Stimulated activated memory B cell treated with anti-CD40 and anti-IgM and Interleukin-4, amounts not matched to agents 10 μg/mL and 1 μg/mL and 100 μg/mL, for 72 hours (primary cell): ENCODE measurements at regions not wholly inside any gene's neighbourhood (a gene's known extent, or its start where the extent isn't known, plus 50 kb on each side); places are given as distances from the start of the nearest gene placed in this dataset.

Source experiments
- ATAC-seq: fragments of 150-1000 bp; cut with Tn5 transposase; 2 replicates; pipeline ENCODE4 v1.10.0; 2021
- H3K27ac Mint-ChIP-seq: one replicate; pipeline ENCODE4 v1.8.0; 2022; ENCODE audit warnings: mild to moderate bottlenecking, mixed read lengths
- H3K27me3 Mint-ChIP-seq: one replicate; pipeline ENCODE4 v1.8.0; 2022; ENCODE audit warnings: mixed read lengths
- H3K36me3 Mint-ChIP-seq: one replicate; pipeline ENCODE4 v1.8.0; 2022; ENCODE audit warnings: mixed read lengths
- H3K4me1 Mint-ChIP-seq: one replicate; pipeline ENCODE4 v1.8.0; 2022; ENCODE audit warnings: mixed read lengths
- H3K4me3 Mint-ChIP-seq: one replicate; pipeline ENCODE4 v1.8.0; 2022; ENCODE audit warnings: mild to moderate bottlenecking, moderate library complexity, mixed read lengths
- H3K9me3 Mint-ChIP-seq: one replicate; pipeline ENCODE4 v1.8.0; 2022; ENCODE audit warnings: mixed read lengths

DNA sequence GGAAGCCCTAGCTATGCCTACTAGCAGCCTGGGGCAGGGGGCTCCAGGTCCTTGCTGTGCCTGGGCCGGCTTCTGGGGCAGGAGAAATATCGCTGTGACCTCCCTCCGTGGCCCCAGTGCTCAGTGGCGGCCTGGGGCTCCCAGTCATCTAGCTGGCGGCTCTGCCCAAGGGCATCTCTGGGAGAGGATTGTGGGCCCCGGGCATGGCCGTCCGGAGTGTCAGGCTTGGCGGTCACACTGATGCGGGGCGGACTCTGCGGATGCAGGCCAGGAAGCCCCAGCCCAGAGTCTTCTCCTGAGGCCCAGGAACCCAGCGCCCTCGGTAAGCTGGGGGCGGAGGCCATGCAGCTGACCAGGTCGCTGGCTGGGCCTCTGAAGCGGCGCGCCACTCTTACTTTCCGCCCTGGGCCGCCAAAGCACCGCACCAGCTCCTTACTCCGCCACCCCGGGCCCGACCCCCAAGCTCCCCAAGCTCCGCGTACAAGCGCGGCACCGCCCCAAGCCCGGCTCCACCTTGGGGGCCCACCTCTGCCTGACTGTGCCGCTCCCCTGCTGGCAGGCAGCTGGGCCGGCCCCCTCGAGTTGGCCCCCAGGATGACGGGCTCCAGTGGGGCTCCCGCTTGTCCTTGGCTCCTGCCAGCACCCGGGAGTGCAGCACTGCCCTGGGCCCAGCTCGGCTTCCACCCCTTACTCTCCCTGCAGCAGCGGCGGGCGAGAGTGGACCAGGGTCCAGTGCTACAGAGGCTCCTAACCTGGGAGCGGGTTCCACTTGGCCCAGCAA, 720.0 kb downstream of the PCDH18 start:
- H3K9me3 Mint-ChIP-seq: peaks cover 3% of the 10 kb centered on the region
- H3K27ac Mint-ChIP-seq: no peak overlapping the region
- no peak overlapping the region for H3K4me3 Mint-ChIP-seq
- no peaks in the 10 kb centered on the region for H3K36me3 Mint-ChIP-seq
- no peaks in the 10 kb centered on the region for H3K27me3 Mint-ChIP-seq
- peak; percentile 17 for ATAC-seq
- H3K4me1 Mint-ChIP-seq: no peaks in the 10 kb centered on the region

GRCh38 chr4:136811496-136812077, 720.7 kb downstream of the PCDH18 start:
- no peaks in the 10 kb centered on the region for H3K36me3 Mint-ChIP-seq
- H3K27ac Mint-ChIP-seq: no peak overlapping the region
- peak; percentile 44 for ATAC-seq
- H3K4me3 Mint-ChIP-seq: no peak overlapping the region
- H3K27me3 Mint-ChIP-seq: no peaks in the 10 kb centered on the region
- H3K4me1 Mint-ChIP-seq: no peaks in the 10 kb centered on the region
- peaks cover 3% of the 10 kb centered on the region for H3K9me3 Mint-ChIP-seq

GRCh38 chr4:136810626-136811025, 721.7 kb downstream of the PCDH18 start:
- ATAC-seq: no peak
- Mint-ChIP-seq H3K36me3 (no peaks in the 10 kb centered on the region), H3K4me3 (no peak overlapping the region), H3K4me1 (no peaks in the 10 kb centered on the region), H3K9me3 (peaks cover 6% of the 10 kb centered on the region), H3K27ac (no peak overlapping the region), H3K27me3 (no peaks in the 10 kb centered on the region)

- H3K27ac Mint-ChIP-seq: no peak overlapping the region
- H3K4me3 Mint-ChIP-seq: no peak overlapping the region
- no peaks in the 10 kb centered on the region for H3K27me3 Mint-ChIP-seq
- H3K9me3 Mint-ChIP-seq: peaks cover 6% of the 10 kb centered on the region
- no peaks in the 10 kb centered on the region for H3K4me1 Mint-ChIP-seq
- no peak for ATAC-seq
- H3K36me3 Mint-ChIP-seq: no peaks in the 10 kb centered on the region
These were observed 725.5 kb downstream of the PCDH18 start for GRCh38 chr4:136806844-136807243.

DNA sequence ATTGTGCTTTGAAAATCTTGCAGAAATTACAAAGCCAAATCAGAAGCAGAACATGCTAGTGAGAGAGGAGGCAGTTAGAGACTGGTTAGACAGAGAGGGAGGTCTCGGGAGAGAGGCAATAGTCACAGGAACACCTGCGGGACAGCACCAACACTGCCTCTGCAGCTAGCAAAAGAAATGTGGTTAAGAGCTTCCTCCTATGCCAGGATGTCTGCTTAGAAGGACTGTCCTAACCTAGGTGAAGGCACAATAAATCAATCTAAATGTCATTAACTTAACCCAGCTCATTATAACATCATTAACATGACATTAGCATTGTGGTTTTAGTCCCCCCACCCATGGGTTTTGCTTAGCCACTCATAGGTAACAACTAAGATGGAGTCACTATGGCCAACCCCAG, 726.7 kb downstream of the PCDH18 start:
- Mint-ChIP-seq H3K36me3 (no peaks in the 10 kb centered on the region), H3K9me3 (peaks cover 6% of the 10 kb centered on the region), H3K4me3 (no peak overlapping the region), H3K4me1 (no peaks in the 10 kb centered on the region), H3K27me3 (no peaks in the 10 kb centered on the region), H3K27ac (no peak overlapping the region)
- no peak for ATAC-seq

GRCh38 chr4:136803433-136803832, 728.9 kb downstream of the PCDH18 start:
- no peaks in the 10 kb centered on the region for H3K27me3 Mint-ChIP-seq
- H3K4me3 Mint-ChIP-seq: no peak overlapping the region
- H3K27ac Mint-ChIP-seq: no peak overlapping the region
- no peaks in the 10 kb centered on the region for H3K4me1 Mint-ChIP-seq
- H3K9me3 Mint-ChIP-seq: peaks cover 4% of the 10 kb centered on the region
- no peak for ATAC-seq
- no peaks in the 10 kb centered on the region for H3K36me3 Mint-ChIP-seq

GRCh38 chr4:136800248-136800647, 732.0 kb downstream of the PCDH18 start:
- no peak for ATAC-seq
- Mint-ChIP-seq H3K27ac (no peak overlapping the region), H3K36me3 (no peaks in the 10 kb centered on the region), H3K9me3 (no peaks in the 10 kb centered on the region), H3K4me1 (no peaks in the 10 kb centered on the region), H3K4me3 (no peak overlapping the region), H3K27me3 (no peaks in the 10 kb centered on the region)

GRCh38 chr4:136796953-136797352, 735.3 kb downstream of the PCDH18 start:
- H3K27ac Mint-ChIP-seq: no peak overlapping the region
- H3K27me3 Mint-ChIP-seq: no peaks in the 10 kb centered on the region
- H3K4me3 Mint-ChIP-seq: no peak overlapping the region
- no peak for ATAC-seq
- no peaks in the 10 kb centered on the region for H3K36me3 Mint-ChIP-seq
- no peaks in the 10 kb centered on the region for H3K4me1 Mint-ChIP-seq
- no peaks in the 10 kb centered on the region for H3K9me3 Mint-ChIP-seq

- Mint-ChIP-seq H3K4me1 (no peaks in the 10 kb centered on the region), H3K9me3 (no peaks in the 10 kb centered on the region), H3K27ac (no peak overlapping the region), H3K36me3 (no peaks in the 10 kb centered on the region), H3K27me3 (no peaks in the 10 kb centered on the region), H3K4me3 (no peak overlapping the region)
- no peak for ATAC-seq
These were observed 738.4 kb downstream of the PCDH18 start for GRCh38 chr4:136793848-136794247.

DNA sequence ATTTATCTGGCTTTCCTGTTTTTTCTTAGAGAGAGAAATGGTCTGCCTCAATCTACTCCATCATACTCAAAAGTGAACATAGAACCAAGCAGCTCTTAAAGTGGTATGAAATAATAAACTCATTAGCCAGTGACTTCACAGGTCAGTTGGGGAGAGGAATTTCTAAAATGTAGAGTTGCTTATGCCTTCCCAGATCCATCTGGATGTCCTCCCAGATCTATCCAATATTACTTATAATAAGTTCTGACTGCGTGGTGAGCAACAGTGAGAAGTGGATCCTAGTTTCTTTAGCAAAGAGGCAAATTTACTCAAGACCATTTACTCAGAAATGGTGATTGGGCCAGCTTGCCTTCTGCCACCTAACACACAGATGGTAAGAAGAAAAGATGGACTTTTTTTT, 748.0 kb downstream of the PCDH18 start:
- peaks cover 3% of the 10 kb centered on the region for H3K9me3 Mint-ChIP-seq
- no peaks in the 10 kb centered on the region for H3K4me1 Mint-ChIP-seq
- H3K27ac Mint-ChIP-seq: no peak overlapping the region
- no peaks in the 10 kb centered on the region for H3K36me3 Mint-ChIP-seq
- no peaks in the 10 kb centered on the region for H3K27me3 Mint-ChIP-seq
- no peak for ATAC-seq
- H3K4me3 Mint-ChIP-seq: no peak overlapping the region

- no peaks in the 10 kb centered on the region for H3K9me3 Mint-ChIP-seq
- no peaks in the 10 kb centered on the region for H3K27me3 Mint-ChIP-seq
- no peak overlapping the region for H3K4me3 Mint-ChIP-seq
- no peaks in the 10 kb centered on the region for H3K4me1 Mint-ChIP-seq
- no peak for ATAC-seq
- no peak overlapping the region for H3K27ac Mint-ChIP-seq
- no peaks in the 10 kb centered on the region for H3K36me3 Mint-ChIP-seq
These were observed 762.6 kb downstream of the PCDH18 start for GRCh38 chr4:136769717-136770116.

DNA sequence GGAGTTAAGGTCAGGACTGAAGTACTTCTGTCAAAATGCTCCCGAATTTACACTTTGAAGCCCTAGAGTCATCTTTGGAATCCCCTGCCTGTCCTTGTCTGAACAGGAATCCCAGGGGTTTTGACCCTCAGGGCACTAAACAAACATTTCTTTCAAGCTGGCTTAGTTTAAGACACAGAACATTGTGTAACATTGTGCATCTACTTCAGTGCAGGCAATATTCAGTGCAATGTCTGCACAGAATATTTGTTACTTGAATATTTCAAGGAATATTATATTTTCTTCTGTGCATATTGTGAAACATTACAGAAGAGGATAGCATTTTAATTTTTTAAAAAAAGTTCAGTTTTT, 763.4 kb downstream of the PCDH18 start:
- H3K4me3 Mint-ChIP-seq: no peak overlapping the region
- no peaks in the 10 kb centered on the region for H3K27me3 Mint-ChIP-seq
- no peaks in the 10 kb centered on the region for H3K36me3 Mint-ChIP-seq
- no peaks in the 10 kb centered on the region for H3K4me1 Mint-ChIP-seq
- H3K27ac Mint-ChIP-seq: no peak overlapping the region
- no peak for ATAC-seq
- H3K9me3 Mint-ChIP-seq: no peaks in the 10 kb centered on the region

- Mint-ChIP-seq H3K27ac (no peak overlapping the region), H3K9me3 (no peaks in the 10 kb centered on the region), H3K36me3 (no peaks in the 10 kb centered on the region), H3K4me1 (no peaks in the 10 kb centered on the region), H3K27me3 (no peaks in the 10 kb centered on the region), H3K4me3 (no peak overlapping the region)
- no peak for ATAC-seq
These were observed 763.9 kb downstream of the PCDH18 start for GRCh38 chr4:136768213-136768924.

- Mint-ChIP-seq H3K27ac (no peak overlapping the region), H3K27me3 (no peaks in the 10 kb centered on the region), H3K4me1 (no peaks in the 10 kb centered on the region), H3K9me3 (no peaks in the 10 kb centered on the region), H3K36me3 (no peaks in the 10 kb centered on the region), H3K4me3 (no peak overlapping the region)
- ATAC-seq: no peak
These were observed 768.4 kb downstream of the PCDH18 start for GRCh38 chr4:136763919-136764318.

GRCh38 chr4:136755531-136755916, 776.8 kb downstream of the PCDH18 start:
- Mint-ChIP-seq H3K4me3 (no peak overlapping the region), H3K9me3 (no peaks in the 10 kb centered on the region), H3K4me1 (no peaks in the 10 kb centered on the region), H3K36me3 (no peaks in the 10 kb centered on the region), H3K27ac (no peak overlapping the region), H3K27me3 (no peaks in the 10 kb centered on the region)
- ATAC-seq: no peak
